Ramos (cell line): ENCODE measurements at regions not wholly inside any gene's neighbourhood (a gene's known extent, or its start where the extent isn't known, plus 50 kb on each side); places are given as distances from the start of the nearest gene placed in this dataset.
"Not testable (repeated sequence)": the region's sequence is repeated elsewhere in the genome, so short reads cannot be mapped to it uniquely, and the experiment has no call there.

ENCODE experiments used
- in situ Hi-C: fragments of 300-500 bp; cut with MboI; formaldehyde crosslinking; loops from one replicate; pipeline ENCODE4 v1.14.3; 2022; ENCODE audit warnings: low sequenced_read_pairs; ENCODE audit not compliant: unreplicated experiment

- in situ Hi-C loops, result not testable (repeated sequence)
These were observed 183.2 kb upstream of the IPO5 start for GRCh38 chr13:97770231-97770630.

DNA sequence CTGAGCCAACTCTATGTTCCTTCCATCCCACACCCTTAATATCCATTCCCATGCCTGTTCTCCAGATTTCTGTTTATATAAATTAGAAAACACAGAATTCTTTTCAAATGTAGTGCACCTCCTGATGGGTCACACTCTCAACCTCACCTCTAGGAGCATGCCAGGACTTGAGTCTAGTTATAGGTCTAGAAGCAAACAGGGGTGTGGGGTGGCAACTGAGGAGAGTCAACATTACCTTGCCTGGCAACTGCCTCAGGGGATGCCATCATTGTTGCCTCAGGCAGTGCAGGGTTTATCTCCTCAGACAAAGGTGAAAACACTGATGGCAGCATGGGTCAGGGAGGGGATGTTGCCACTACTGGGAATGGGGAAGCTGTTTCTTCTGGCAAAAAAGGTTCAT lies 181.0 kb upstream of the IPO5 start:
- in situ Hi-C loops, result not testable (repeated sequence)

- in situ Hi-C loops, result not testable (repeated sequence)
These were observed 178.9 kb upstream of the IPO5 start for GRCh38 chr13:97774391-97775100.

DNA sequence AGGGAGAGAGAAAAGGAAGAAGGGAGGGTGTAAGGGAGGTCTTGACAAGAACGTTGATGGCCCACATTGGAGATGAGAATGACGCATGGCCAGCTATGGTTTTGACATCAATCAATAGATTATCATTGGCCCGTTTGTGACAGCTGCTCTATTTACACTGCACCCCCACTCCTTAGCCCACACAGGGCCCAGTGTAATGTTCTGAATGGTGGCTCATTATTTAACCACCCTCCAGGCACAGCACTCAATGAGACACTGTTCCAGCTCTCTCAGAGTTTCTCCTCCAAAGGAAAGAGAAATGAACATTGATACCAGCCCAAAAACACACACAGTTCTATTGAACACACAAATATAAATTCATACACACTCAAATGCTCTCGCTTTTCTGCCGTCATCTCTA lies 173.0 kb upstream of the IPO5 start:
- in situ Hi-C loops, result no loop called here

DNA sequence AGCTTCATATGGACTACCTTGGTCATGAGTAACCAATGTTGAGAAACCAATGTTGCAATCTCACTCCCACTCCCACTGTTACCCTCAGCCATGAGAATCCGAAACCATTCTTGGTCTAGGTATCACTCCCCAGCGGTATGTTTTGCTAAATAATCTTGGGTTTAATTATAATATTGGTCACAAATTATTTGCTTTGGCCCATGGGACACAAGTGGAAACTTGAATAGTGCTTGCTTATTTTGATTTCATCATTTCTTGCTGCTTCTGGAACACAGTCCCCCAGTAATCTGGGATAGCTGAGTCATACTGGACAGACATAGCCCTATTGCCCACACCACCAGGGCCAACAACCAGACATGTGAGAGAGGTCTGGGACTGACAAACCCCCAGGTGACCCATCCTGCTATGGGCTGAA lies 171.6 kb upstream of the IPO5 start:
- in situ Hi-C loops, result no loop called here

GRCh38 chr13:97786510-97786909 lies 167.0 kb upstream of the IPO5 start:
- in situ Hi-C loops, result no loop called here

- in situ Hi-C loops, result no loop called here
These were observed 155.9 kb upstream of the IPO5 start for GRCh38 chr13:97797553-97797952.

GRCh38 chr13:97798171-97798821 lies 155.2 kb upstream of the IPO5 start:
- in situ Hi-C loops, result no loop called here

DNA sequence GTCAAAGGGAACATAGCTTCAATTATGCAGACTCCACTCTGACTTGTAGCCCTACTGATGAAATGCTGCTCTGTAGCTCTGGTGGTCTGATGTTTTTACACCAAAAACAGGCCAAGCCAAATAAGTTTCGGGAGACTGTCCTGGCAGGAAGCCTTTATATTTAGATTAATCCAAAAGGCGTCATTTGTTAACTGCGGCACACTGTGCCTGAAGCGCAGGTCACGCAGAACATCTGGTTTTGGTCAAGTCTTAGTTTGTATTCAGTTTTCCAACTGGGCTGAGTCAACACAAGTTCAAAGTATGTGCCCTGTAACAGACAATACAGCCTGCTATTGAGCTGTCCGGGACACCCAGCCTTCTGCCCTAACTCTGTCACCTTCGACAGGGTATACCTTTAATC lies 154.6 kb upstream of the IPO5 start:
- in situ Hi-C loops, result no loop called here

- in situ Hi-C loops, result no loop called here
These were observed 151.3 kb upstream of the IPO5 start for GRCh38 chr13:97802213-97802612.

- in situ Hi-C loops, result no loop called here
These were observed 143.9 kb upstream of the IPO5 start for GRCh38 chr13:97809576-97809975.

GRCh38 chr13:97810152-97810551 lies 143.3 kb upstream of the IPO5 start:
- in situ Hi-C loops, result no loop called here

DNA sequence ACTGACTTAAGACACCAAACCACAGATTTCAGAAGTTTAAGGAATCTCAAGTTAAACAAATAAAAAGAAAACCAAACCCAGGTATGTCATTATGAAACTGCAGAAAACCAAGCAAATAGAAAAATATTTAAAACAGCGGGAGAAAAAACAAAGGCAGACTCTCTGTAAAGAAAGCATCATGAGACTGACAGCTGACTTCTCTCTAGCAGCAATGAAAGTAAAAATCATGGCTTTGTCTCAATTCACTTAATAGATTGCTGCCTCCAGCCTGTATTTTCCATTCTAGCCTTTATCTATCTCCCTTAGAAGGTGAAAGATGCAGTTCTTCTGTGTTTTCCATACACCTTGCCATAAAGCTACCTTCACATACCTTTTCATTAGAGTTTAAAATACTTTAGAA lies 131.1 kb upstream of the IPO5 start:
- in situ Hi-C loops, result no loop called here

GRCh38 chr13:97826421-97827012 lies 127.0 kb upstream of the IPO5 start:
- in situ Hi-C loops, result no loop called here

DNA sequence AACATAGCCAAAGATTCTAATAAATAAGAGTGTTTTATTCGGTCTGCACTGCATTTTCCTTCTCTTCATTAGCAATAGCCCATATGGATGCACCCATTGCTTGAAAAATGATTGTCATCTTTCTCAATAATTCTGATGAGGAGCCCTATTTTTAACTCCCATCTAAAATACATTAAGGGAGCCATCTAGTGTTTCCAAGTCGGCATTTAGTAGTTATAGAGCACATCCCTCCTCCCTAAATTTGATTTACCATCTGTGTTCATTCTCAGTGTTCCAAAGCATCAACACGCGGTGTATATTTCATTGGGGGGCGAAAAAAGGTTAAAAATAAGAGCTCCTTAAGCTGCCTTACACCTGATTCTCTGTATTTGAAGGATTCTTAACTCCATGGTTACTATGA lies 119.2 kb upstream of the IPO5 start:
- in situ Hi-C loops, result no loop called here

DNA sequence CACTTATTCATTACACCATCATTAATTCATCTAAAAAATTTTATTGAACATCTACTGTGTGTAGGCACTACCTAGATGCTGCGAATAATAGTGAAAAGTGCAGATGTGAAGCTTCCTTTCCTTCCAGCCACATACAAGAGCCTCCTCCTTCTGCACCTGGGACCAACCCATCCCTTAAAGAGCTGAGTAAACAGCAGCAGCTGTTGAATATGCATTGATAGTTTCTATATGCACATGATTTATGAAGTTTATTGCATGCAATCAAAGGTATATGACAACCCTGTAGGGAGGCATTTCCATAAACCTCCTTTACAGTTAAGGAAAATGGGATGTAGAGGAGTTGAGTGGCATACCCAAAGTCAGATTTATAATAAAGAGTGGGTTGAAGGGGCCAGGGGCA lies 110.3 kb upstream of the IPO5 start:
- in situ Hi-C loops, result no loop called here

GRCh38 chr13:97844151-97844550 lies 109.3 kb upstream of the IPO5 start:
- in situ Hi-C loops, result no loop called here

- in situ Hi-C loops, result no loop called here
These were observed 104.6 kb upstream of the IPO5 start for GRCh38 chr13:97848886-97849285.

DNA sequence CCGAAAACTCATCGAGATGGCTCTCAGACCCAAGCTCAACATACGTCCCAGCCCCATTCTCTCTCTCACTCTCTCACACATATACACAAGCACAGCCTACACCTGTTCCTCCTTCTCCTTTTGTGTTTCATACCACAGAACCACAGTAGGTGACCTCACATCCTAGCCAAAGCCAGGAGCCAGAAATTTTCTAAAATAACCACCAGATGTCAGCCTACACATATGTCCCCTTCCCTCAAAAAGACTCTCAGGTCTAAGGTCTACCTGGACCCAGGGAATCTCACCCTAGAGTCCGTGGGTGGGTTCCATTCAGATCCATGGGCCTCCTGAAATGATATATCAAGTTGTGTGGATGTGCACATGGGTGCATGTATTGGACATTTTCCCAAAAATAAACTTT lies 104.2 kb upstream of the IPO5 start:
- in situ Hi-C loops, result no loop called here

- in situ Hi-C loops, result loop anchor here (10.0 to 25.0 kb wide), 2 partner anchors 561 to 824 kb away; no protein-coding TSS in a partner anchor
These were observed 102.2 kb upstream of the IPO5 start for GRCh38 chr13:97851269-97851668.

- in situ Hi-C loops, result loop anchor here (10.0 to 25.0 kb wide), 2 partner anchors 560 to 822 kb away; no protein-coding TSS in a partner anchor
These were observed 101.1 kb upstream of the IPO5 start for GRCh38 chr13:97852181-97852874.
